GM23338 (cell line): ENCODE measurements at regions not wholly inside any gene's neighbourhood (a gene's known extent, or its start where the extent isn't known, plus 50 kb on each side); places are given as distances from the start of the nearest gene placed in this dataset.

ENCODE experiments used
- CREB1 ChIP-seq: fragments of 250-450 bp; sonication (Bioruptor Pico); IDR thresholded peaks from 2 replicates; pipeline ENCODE4 v1.5.0; 2020; ENCODE audit warnings: low read depth, mild to moderate bottlenecking, moderate library complexity
- EZH2 ChIP-seq: fragments of 200-600 bp; sonication (generic); IDR thresholded peaks from one replicate; pipeline ENCODE4 v1.8.0; 2017; ENCODE audit warnings: antibody characterized with exemption, mild to moderate bottlenecking, low read depth; ENCODE audit not compliant: unreplicated experiment
- EZH2phosphoT487 ChIP-seq: fragments of 200-600 bp; sonication (generic); IDR thresholded peaks from one replicate; pipeline ENCODE4 v1.8.1; 2018; ENCODE audit warnings: antibody characterized with exemption; ENCODE audit not compliant: unreplicated experiment
- JUNB ChIP-seq: IDR thresholded peaks from one replicate; pipeline ENCODE4 v1.6.1; 2016; ENCODE audit warnings: antibody characterized with exemption; ENCODE audit not compliant: unreplicated experiment
- NANOG ChIP-seq: IDR thresholded peaks from 2 replicates; pipeline ENCODE4 v1.6.1; 2016; ENCODE audit warnings: antibody characterized with exemption, borderline replicate concordance
- POLR2AphosphoS5 ChIP-seq: IDR thresholded peaks from 2 replicates; pipeline ENCODE4 v1.6.1; 2016; ENCODE audit warnings: antibody characterized with exemption, low read depth
- STAT1 ChIP-seq: IDR thresholded peaks from one replicate; pipeline ENCODE4 v1.6.1; 2016; ENCODE audit warnings: antibody characterized with exemption; ENCODE audit not compliant: unreplicated experiment
- ZNF114 ChIP-seq: fragments of 250-450 bp; sonication (Bioruptor Pico); IDR thresholded peaks from 2 replicates; pipeline ENCODE4 v1.5.0; 2020; ENCODE audit warnings: mild to moderate bottlenecking, moderate library complexity
- ZNF331 ChIP-seq: fragments of 250-450 bp; sonication (Bioruptor Pico); IDR thresholded peaks from 2 replicates; pipeline ENCODE4 v1.5.0; 2020; ENCODE audit warnings: low read depth, mild to moderate bottlenecking, moderate library complexity
- TF ChIP-seq, protein P1 (sequence below), 2 experiments: fragments of 200-600 bp in 1 of 2; sonication (generic) in 1 of 2; conservative IDR thresholded peaks; 2 replicates each; pipeline versions ENCODE4 v1.5.1 to v1.6.1; 2016 to 2017; ENCODE audit warnings: antibody characterized with exemption in 2 of 2, low read depth in 2 of 2, mild to moderate bottlenecking in 2 of 2, moderate library complexity in 1 of 2
- TF ChIP-seq, protein P2 (sequence below): IDR thresholded peaks from one replicate; pipeline ENCODE4 v1.6.1; 2018; ENCODE audit warnings: antibody characterized with exemption; ENCODE audit not compliant: unreplicated experiment
- TF ChIP-seq, protein P3 (sequence below): IDR thresholded peaks from 2 replicates; pipeline ENCODE4 v1.6.1; 2016; ENCODE audit warnings: antibody characterized with exemption

DNA sequence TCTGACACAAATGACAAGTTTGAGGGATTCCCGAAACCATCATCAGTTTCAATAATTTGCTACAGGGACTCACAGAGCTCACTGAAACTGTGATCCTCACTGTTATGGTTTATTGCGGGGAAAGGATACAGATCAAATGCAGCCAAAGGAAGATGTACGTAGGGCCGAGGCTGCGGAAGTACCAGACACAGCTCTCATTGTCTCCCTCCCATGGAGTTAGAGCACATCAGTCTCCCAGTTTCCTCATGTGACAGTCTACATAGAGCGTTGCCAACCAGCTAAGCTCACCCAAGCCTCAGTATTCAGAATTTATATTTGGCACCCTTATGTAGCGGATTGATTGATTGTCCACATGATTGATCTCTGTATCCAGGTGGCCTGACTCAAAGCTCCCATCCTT lies 137.8 kb upstream of the TENM3 start:
- TF ChIP-seq, protein P1, sequence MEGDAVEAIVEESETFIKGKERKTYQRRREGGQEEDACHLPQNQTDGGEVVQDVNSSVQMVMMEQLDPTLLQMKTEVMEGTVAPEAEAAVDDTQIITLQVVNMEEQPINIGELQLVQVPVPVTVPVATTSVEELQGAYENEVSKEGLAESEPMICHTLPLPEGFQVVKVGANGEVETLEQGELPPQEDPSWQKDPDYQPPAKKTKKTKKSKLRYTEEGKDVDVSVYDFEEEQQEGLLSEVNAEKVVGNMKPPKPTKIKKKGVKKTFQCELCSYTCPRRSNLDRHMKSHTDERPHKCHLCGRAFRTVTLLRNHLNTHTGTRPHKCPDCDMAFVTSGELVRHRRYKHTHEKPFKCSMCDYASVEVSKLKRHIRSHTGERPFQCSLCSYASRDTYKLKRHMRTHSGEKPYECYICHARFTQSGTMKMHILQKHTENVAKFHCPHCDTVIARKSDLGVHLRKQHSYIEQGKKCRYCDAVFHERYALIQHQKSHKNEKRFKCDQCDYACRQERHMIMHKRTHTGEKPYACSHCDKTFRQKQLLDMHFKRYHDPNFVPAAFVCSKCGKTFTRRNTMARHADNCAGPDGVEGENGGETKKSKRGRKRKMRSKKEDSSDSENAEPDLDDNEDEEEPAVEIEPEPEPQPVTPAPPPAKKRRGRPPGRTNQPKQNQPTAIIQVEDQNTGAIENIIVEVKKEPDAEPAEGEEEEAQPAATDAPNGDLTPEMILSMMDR (conservative IDR thresholded peaks at IDR 0.05; ENCODE audit: low read depth in 2 of 2), result no peak
- TF ChIP-seq CREB1 (no peak), EZH2 (no peak), EZH2phosphoT487 (no peak), POLR2AphosphoS5 (no peak), ZNF331 (CRISPR knock-in tag) (no peak), JUNB (no peak), STAT1 (no peak), ZNF114 (no peak), NANOG (no peak)
- TF ChIP-seq, protein P2, sequence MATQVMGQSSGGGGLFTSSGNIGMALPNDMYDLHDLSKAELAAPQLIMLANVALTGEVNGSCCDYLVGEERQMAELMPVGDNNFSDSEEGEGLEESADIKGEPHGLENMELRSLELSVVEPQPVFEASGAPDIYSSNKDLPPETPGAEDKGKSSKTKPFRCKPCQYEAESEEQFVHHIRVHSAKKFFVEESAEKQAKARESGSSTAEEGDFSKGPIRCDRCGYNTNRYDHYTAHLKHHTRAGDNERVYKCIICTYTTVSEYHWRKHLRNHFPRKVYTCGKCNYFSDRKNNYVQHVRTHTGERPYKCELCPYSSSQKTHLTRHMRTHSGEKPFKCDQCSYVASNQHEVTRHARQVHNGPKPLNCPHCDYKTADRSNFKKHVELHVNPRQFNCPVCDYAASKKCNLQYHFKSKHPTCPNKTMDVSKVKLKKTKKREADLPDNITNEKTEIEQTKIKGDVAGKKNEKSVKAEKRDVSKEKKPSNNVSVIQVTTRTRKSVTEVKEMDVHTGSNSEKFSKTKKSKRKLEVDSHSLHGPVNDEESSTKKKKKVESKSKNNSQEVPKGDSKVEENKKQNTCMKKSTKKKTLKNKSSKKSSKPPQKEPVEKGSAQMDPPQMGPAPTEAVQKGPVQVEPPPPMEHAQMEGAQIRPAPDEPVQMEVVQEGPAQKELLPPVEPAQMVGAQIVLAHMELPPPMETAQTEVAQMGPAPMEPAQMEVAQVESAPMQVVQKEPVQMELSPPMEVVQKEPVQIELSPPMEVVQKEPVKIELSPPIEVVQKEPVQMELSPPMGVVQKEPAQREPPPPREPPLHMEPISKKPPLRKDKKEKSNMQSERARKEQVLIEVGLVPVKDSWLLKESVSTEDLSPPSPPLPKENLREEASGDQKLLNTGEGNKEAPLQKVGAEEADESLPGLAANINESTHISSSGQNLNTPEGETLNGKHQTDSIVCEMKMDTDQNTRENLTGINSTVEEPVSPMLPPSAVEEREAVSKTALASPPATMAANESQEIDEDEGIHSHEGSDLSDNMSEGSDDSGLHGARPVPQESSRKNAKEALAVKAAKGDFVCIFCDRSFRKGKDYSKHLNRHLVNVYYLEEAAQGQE, result no peak
- TF ChIP-seq, protein P3, sequence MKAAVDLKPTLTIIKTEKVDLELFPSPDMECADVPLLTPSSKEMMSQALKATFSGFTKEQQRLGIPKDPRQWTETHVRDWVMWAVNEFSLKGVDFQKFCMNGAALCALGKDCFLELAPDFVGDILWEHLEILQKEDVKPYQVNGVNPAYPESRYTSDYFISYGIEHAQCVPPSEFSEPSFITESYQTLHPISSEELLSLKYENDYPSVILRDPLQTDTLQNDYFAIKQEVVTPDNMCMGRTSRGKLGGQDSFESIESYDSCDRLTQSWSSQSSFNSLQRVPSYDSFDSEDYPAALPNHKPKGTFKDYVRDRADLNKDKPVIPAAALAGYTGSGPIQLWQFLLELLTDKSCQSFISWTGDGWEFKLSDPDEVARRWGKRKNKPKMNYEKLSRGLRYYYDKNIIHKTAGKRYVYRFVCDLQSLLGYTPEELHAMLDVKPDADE, result no peak
